ENCODE measurements at regions not wholly inside any gene's neighbourhood (a gene's known extent, or its start where the extent isn't known, plus 50 kb on each side); places are given as distances from the start of the nearest gene placed in this dataset.

GRCh38 chr10:36712695-36713094 is 412.7 kb upstream of the ANKRD30A start:
- TF ChIP-seq EZH2 (IDR thresholded peaks at IDR 0.05): no peak
- TF ChIP-seq EGR1 (IDR thresholded peaks at IDR 0.05; ENCODE audit: low read depth): no peak
- no peak for TF ChIP-seq CTCF (IDR thresholded peaks at IDR 0.05 in 2 of 3, conservative IDR thresholded peaks at IDR 0.05 in 1 of 3; ENCODE audit: borderline replicate concordance in 1 of 3, insufficient read depth in 1 of 3, low read depth in 2 of 3, low read length in 2 of 3)
- TF ChIP-seq SP1 (IDR thresholded peaks at IDR 0.05; ENCODE audit: low read depth): no peak
- no peak for TF ChIP-seq POLR2AphosphoS5 (IDR thresholded peaks at IDR 0.05; ENCODE audit: low read depth, low read length)
- no peak for TF ChIP-seq POLR2A (IDR thresholded peaks at IDR 0.05; ENCODE audit: borderline replicate concordance, extremely low read depth, insufficient read depth, insufficient read length)
- TF ChIP-seq RAD21 (IDR thresholded peaks at IDR 0.05; ENCODE audit: low read depth): no peak
- no peak for TF ChIP-seq MAX (IDR thresholded peaks at IDR 0.05)
- TF ChIP-seq FOSL1 (IDR thresholded peaks at IDR 0.05; ENCODE audit: low read depth): no peak
- TF ChIP-seq REST (IDR thresholded peaks at IDR 0.05; ENCODE audit: low read depth): no peak
- TF ChIP-seq CEBPB (IDR thresholded peaks at IDR 0.05; ENCODE audit: low read depth): no peak
